ENCODE measurements at regions not wholly inside any gene's neighbourhood (a gene's known extent, or its start where the extent isn't known, plus 50 kb on each side); places are given as distances from the start of the nearest gene placed in this dataset.
A peak's percentile ranks its signal among the peaks of the same experiment; 100 is the strongest.

DNA sequence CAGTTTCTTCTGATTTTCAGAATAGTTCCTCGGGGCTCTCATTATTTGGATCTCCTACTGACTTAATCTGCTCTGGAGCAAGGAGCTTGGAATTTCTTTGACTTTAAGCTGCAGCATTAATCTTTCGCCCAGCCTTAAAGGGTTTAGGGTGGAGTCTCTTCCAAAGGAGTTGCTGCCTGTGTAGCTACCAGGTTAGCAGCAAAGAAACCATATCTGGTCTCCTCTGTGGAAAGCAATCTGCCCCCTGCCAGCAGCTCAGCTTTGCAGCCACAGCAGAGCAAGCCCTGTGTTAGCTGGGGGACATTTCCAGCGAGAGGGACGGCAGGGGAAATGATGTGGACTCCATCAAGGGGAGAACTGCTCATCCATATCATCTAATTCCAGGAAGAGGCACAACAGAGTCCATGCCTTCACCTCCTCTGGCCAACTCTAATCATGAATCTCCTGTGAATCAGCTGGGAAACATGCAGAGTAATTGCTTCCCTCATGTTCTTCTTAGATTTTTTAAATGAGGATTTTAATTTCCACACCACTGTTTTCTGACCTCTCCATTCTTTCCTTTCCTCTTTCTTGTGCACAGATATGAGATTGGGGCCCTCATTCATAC, 827.6 kb upstream of the CA10 start (continued):
- no peak for TF ChIP-seq BORCS8-MEF2B (CRISPR knock-in tag; IDR thresholded peaks at IDR 0.05)
- TF ChIP-seq, protein P1, sequence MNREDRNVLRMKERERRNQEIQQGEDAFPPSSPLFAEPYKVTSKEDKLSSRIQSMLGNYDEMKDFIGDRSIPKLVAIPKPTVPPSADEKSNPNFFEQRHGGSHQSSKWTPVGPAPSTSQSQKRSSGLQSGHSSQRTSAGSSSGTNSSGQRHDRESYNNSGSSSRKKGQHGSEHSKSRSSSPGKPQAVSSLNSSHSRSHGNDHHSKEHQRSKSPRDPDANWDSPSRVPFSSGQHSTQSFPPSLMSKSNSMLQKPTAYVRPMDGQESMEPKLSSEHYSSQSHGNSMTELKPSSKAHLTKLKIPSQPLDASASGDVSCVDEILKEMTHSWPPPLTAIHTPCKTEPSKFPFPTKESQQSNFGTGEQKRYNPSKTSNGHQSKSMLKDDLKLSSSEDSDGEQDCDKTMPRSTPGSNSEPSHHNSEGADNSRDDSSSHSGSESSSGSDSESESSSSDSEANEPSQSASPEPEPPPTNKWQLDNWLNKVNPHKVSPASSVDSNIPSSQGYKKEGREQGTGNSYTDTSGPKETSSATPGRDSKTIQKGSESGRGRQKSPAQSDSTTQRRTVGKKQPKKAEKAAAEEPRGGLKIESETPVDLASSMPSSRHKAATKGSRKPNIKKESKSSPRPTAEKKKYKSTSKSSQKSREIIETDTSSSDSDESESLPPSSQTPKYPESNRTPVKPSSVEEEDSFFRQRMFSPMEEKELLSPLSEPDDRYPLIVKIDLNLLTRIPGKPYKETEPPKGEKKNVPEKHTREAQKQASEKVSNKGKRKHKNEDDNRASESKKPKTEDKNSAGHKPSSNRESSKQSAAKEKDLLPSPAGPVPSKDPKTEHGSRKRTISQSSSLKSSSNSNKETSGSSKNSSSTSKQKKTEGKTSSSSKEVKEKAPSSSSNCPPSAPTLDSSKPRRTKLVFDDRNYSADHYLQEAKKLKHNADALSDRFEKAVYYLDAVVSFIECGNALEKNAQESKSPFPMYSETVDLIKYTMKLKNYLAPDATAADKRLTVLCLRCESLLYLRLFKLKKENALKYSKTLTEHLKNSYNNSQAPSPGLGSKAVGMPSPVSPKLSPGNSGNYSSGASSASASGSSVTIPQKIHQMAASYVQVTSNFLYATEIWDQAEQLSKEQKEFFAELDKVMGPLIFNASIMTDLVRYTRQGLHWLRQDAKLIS (CRISPR knock-in tag; IDR thresholded peaks at IDR 0.05), result no peak

DNA sequence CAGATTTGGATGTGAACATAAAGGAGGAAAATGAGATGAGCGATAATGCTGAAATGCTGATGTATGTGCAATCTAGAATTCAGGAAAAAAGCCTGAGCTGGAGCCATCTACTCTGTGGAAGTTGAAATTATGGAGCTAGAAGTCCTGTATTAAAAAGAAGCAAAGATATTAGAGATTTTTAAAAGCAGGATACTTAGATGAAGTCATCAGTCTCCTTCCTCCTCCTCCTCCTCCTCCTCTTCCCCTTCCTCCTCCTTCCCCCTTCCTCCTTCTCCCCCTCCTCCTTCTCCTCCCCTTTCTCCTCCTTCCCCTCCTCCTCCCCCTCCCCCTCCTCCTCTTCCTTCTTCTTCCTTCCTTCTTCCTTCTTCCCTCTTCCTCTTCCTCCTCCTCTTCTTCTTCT, 823.8 kb upstream of the CA10 start:
- Histone ChIP-seq H3K27ac (ENCODE audit: extremely low read length, insufficient read depth, low read length) (no peak overlapping the region), H3K4me1 (ENCODE audit: insufficient read depth, low read length) (no peaks in the 10 kb centered on the region), H3K9ac (ENCODE audit: insufficient read depth, low read depth, low read length) (no peak overlapping the region), H3K27me3 (ENCODE audit: control insufficient read depth in 1 of 2, insufficient read depth in 2 of 2, low read length in 2 of 2) (no peaks in the 10 kb centered on the region), H4K20me1 (ENCODE audit: insufficient read depth, low read length) (no peaks in the 10 kb centered on the region), H3K79me2 (ENCODE audit: insufficient read depth, low read length) (no peaks in the 10 kb centered on the region), H3K4me2 (ENCODE audit: low read depth, low read length) (no peak overlapping the region), H3K9me3 (ENCODE audit: low read length) (peaks cover 84% of the 10 kb centered on the region), H3K4me3 (replicated peaks in 1 of 3; ENCODE audit: insufficient read depth in 1 of 3, low read depth in 2 of 3, low read length in 3 of 3) (no peak overlapping the region), H2AFZ (ENCODE audit: low read length) (no peak overlapping the region), H3K36me3 (replicated peaks in 1 of 2; ENCODE audit: control insufficient read depth in 1 of 2, insufficient read depth in 2 of 2, low read length in 2 of 2) (no peaks in the 10 kb centered on the region)
- ATAC-seq (no peak), FAIRE-seq (no peak), DNase-seq (ENCODE audit: low spot score) (no peak)
- CTCF ChIA-PET (ENCODE audit: low intra/inter-chr PET ratio, low total read pairs), result no interaction called here
- in situ Hi-C loops (cut with HindIII; ENCODE audit: extremely low pct_ligation_motif_present, low pct_unique_long_range_greater_than_20kb), result no loop called here
- intact Hi-C loops (cut with micrococcal nuclease; ENCODE audit: unreplicated experiment), result no loop called here
- 2% methylated on average over 1 of the region's 1 CpG for WGBS (ENCODE audit: low lambda C conversion rate)
- no TSS peak for BruUV-seq (replicated peaks)
- POLR2A ChIA-PET, result no interaction called here
- TF ChIP-seq ZNF792 (CRISPR knock-in tag; IDR thresholded peaks at IDR 0.05) (no peak), PRPF4 (IDR thresholded peaks at IDR 0.05; ENCODE audit: low read depth, low read length, poor library complexity, severe bottlenecking) (no peak), ZNF496 (CRISPR knock-in tag; IDR thresholded peaks at IDR 0.05; ENCODE audit: insufficient replicate concordance) (no peak), HNRNPK (IDR thresholded peaks at IDR 0.05; ENCODE audit: low read depth, low read length, poor library complexity, severe bottlenecking) (peak; percentile 95), ZFX (CRISPR knock-in tag; IDR thresholded peaks at IDR 0.05; ENCODE audit: low read depth) (no peak), PCBP2 (optimal IDR thresholded peaks at IDR 0.05; ENCODE audit: low read depth, low read length, poor library complexity, severe bottlenecking) (peak; percentile 89), ZKSCAN5 (CRISPR knock-in tag; IDR thresholded peaks at IDR 0.05) (no peak)
- TF ChIP-seq, protein P2, sequence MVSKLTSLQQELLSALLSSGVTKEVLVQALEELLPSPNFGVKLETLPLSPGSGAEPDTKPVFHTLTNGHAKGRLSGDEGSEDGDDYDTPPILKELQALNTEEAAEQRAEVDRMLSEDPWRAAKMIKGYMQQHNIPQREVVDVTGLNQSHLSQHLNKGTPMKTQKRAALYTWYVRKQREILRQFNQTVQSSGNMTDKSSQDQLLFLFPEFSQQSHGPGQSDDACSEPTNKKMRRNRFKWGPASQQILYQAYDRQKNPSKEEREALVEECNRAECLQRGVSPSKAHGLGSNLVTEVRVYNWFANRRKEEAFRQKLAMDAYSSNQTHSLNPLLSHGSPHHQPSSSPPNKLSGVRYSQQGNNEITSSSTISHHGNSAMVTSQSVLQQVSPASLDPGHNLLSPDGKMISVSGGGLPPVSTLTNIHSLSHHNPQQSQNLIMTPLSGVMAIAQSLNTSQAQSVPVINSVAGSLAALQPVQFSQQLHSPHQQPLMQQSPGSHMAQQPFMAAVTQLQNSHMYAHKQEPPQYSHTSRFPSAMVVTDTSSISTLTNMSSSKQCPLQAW (CRISPR knock-in tag; IDR thresholded peaks at IDR 0.05), result no peak
- TF ChIP-seq, protein P3, sequence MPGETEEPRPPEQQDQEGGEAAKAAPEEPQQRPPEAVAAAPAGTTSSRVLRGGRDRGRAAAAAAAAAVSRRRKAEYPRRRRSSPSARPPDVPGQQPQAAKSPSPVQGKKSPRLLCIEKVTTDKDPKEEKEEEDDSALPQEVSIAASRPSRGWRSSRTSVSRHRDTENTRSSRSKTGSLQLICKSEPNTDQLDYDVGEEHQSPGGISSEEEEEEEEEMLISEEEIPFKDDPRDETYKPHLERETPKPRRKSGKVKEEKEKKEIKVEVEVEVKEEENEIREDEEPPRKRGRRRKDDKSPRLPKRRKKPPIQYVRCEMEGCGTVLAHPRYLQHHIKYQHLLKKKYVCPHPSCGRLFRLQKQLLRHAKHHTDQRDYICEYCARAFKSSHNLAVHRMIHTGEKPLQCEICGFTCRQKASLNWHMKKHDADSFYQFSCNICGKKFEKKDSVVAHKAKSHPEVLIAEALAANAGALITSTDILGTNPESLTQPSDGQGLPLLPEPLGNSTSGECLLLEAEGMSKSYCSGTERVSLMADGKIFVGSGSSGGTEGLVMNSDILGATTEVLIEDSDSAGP (CRISPR knock-in tag; IDR thresholded peaks at IDR 0.05; ENCODE audit: borderline replicate concordance), result no peak
- TF ChIP-seq, protein P4, sequence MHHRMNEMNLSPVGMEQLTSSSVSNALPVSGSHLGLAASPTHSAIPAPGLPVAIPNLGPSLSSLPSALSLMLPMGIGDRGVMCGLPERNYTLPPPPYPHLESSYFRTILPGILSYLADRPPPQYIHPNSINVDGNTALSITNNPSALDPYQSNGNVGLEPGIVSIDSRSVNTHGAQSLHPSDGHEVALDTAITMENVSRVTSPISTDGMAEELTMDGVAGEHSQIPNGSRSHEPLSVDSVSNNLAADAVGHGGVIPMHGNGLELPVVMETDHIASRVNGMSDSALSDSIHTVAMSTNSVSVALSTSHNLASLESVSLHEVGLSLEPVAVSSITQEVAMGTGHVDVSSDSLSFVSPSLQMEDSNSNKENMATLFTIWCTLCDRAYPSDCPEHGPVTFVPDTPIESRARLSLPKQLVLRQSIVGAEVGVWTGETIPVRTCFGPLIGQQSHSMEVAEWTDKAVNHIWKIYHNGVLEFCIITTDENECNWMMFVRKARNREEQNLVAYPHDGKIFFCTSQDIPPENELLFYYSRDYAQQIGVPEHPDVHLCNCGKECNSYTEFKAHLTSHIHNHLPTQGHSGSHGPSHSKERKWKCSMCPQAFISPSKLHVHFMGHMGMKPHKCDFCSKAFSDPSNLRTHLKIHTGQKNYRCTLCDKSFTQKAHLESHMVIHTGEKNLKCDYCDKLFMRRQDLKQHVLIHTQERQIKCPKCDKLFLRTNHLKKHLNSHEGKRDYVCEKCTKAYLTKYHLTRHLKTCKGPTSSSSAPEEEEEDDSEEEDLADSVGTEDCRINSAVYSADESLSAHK (CRISPR knock-in tag; IDR thresholded peaks at IDR 0.05; ENCODE audit: borderline replicate concordance), result no peak

Measured in HepG2 (cell line).